Activated CD8-positive, alpha-beta T cell treated with anti-CD3 and anti-CD28 coated beads for 36 hours (primary cell): ENCODE measurements at regions not wholly inside any gene's neighbourhood (a gene's known extent, or its start where the extent isn't known, plus 50 kb on each side); places are given as distances from the start of the nearest gene placed in this dataset.

ENCODE experiments used
- ATAC-seq: fragments of 200-7000 bp; cut with Tn5 transposase; one replicate; pipeline ENCODE4 v1.10.0; 2021; ENCODE audit warnings: mild to moderate bottlenecking, moderate library complexity
- CTCF ChIA-PET: fragments of 350-600 bp; sonication (Branson Sonifier 250); formaldehyde crosslinking; loops from one replicate; lab custom pipeline; 2021; ENCODE audit warnings: antibody characterized with exemption; lab: Charles Lee
- POLR2A ChIA-PET: fragments of 350-600 bp; sonication (Branson Sonifier 250); formaldehyde crosslinking; loops from one replicate; lab custom pipeline; 2021; ENCODE audit warnings: antibody characterized with exemption; lab: Charles Lee
- DNase-seq: peaks from one replicate; pipeline ENCODE4 v3.0.0-alpha.2; 2020
- H3K27ac Mint-ChIP-seq: one replicate; pipeline ENCODE4 v1.8.0; 2021; ENCODE audit warnings: mild to moderate bottlenecking, mixed read lengths
- H3K27me3 Mint-ChIP-seq: one replicate; pipeline ENCODE4 v1.8.0; 2021; ENCODE audit warnings: mixed read lengths
- H3K36me3 Mint-ChIP-seq: one replicate; pipeline ENCODE4 v1.8.0; 2021; ENCODE audit warnings: low read depth, mixed read lengths
- H3K4me1 Mint-ChIP-seq: one replicate; pipeline ENCODE4 v1.8.0; 2021; ENCODE audit warnings: low read depth, mixed read lengths
- H3K4me3 Mint-ChIP-seq: one replicate; pipeline ENCODE4 v1.8.0; 2021; ENCODE audit warnings: mild to moderate bottlenecking, moderate library complexity, mixed read lengths
- H3K9me3 Mint-ChIP-seq: one replicate; pipeline ENCODE4 v1.8.0; 2021; ENCODE audit warnings: mixed read lengths
- intact Hi-C: fragments of 100-400 bp; cut with micrococcal nuclease; formaldehyde crosslinking; loops from one replicate; pipeline ENCODE4 v1.10.0; 2022
- TF ChIP-seq, protein P1 (sequence below): fragments of 200-600 bp; IDR thresholded peaks from one replicate; pipeline ENCODE4 v1.8.0; 2022; ENCODE audit warnings: antibody characterized with exemption, mild to moderate bottlenecking

DNA sequence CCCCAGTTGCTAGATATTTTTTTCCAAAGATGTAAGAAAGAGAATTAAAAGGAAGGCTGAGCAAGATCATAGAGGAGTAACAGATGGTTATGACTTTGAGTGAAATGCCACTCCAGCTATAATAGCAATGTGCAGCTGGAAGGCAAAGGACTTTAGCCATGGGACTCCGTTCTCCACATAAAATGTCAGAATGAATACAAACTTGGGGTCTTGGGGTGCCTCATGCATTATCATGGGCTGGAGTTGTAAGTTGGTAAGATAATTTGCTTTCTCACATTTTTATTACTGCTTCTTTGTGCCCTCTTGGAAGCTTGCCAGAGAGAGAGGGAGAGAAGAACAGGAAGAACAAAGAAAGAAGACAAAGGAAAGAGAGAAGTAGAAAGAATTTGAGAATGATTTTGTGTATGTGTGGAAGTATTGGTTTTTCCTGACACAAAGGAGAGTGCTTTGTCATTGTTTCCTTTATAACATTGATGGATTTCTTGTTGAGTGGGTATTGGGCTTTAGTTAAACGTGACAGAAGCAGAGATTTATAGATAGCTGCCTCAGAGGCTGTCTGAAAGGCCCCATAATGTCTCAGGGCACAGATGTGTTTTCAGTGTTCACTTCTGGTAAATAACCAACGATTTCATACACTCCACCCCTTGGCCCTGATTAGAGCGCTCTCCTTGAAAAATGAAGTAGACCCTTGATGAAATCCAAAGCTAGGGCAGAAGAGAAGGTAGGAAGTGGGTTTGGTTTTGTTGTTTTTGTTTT is 715.3 kb downstream of the NR2F2 start:
- Mint-ChIP-seq H3K36me3 (no peaks in the 10 kb centered on the region), H3K4me3 (no peak overlapping the region), H3K27ac (no peak overlapping the region), H3K9me3 (no peaks in the 10 kb centered on the region), H3K4me1 (no peaks in the 10 kb centered on the region), H3K27me3 (no peaks in the 10 kb centered on the region)
- TF ChIP-seq, protein P1, sequence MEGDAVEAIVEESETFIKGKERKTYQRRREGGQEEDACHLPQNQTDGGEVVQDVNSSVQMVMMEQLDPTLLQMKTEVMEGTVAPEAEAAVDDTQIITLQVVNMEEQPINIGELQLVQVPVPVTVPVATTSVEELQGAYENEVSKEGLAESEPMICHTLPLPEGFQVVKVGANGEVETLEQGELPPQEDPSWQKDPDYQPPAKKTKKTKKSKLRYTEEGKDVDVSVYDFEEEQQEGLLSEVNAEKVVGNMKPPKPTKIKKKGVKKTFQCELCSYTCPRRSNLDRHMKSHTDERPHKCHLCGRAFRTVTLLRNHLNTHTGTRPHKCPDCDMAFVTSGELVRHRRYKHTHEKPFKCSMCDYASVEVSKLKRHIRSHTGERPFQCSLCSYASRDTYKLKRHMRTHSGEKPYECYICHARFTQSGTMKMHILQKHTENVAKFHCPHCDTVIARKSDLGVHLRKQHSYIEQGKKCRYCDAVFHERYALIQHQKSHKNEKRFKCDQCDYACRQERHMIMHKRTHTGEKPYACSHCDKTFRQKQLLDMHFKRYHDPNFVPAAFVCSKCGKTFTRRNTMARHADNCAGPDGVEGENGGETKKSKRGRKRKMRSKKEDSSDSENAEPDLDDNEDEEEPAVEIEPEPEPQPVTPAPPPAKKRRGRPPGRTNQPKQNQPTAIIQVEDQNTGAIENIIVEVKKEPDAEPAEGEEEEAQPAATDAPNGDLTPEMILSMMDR, result no peak
- no peak for DNase-seq
- intact Hi-C loops, result no loop called here
- CTCF ChIA-PET, result no interaction called here
- POLR2A ChIA-PET, result no interaction called here
- ATAC-seq, result no peak

DNA sequence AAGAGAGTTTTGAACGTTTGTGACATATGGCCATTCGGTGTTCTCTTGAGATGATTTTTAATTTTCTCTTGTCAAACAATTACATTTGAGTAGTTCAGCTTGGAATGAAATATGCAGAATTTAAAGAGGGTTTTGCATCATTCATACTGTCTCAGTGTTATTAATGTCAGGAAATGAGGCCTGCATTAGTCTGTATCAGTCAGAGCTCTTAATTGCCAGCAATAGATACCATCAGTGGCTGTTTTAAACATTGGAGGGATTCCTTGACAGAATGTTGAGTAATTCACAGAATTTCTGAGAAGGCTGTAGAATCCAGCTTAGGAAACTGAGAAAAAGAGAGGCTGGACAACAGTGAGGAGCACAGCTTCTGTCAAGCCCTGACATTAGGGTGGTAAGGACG is 722.0 kb downstream of the NR2F2 start:
- ChIA-PET CTCF (no interaction called here), POLR2A (no interaction called here)
- ATAC-seq, result no peak
- Mint-ChIP-seq H3K27ac (no peak overlapping the region), H3K9me3 (no peaks in the 10 kb centered on the region), H3K36me3 (no peaks in the 10 kb centered on the region), H3K4me1 (no peaks in the 10 kb centered on the region), H3K27me3 (no peaks in the 10 kb centered on the region), H3K4me3 (no peak overlapping the region)
- intact Hi-C loops, result no loop called here
- TF ChIP-seq, protein P1, result no peak
- no peak for DNase-seq

DNA sequence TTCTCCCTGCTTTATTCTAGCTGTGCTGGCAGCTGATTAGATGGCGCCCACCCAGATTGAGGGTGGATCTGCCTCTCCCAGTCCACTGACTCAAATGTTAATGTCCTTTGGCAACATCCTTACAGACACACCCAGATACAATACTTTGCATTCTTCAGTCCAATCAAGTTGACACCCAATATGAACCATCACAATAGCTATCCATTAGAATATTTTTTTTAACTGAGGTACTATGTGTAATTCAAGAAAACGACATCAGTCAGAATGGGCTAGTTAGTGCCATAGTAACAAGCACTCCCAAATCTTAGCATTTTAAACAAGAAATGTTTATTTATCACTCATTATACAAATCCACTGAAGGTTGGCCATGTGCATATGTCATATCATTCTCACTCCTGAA is 723.1 kb downstream of the NR2F2 start:
- ChIA-PET POLR2A (no interaction called here), CTCF (no interaction called here)
- intact Hi-C loops, result no loop called here
- no peak for DNase-seq
- Mint-ChIP-seq H3K4me1 (no peaks in the 10 kb centered on the region), H3K9me3 (no peaks in the 10 kb centered on the region), H3K27me3 (no peaks in the 10 kb centered on the region), H3K36me3 (no peaks in the 10 kb centered on the region), H3K27ac (no peak overlapping the region), H3K4me3 (no peak overlapping the region)
- no peak for ATAC-seq
- TF ChIP-seq, protein P1, result no peak

DNA sequence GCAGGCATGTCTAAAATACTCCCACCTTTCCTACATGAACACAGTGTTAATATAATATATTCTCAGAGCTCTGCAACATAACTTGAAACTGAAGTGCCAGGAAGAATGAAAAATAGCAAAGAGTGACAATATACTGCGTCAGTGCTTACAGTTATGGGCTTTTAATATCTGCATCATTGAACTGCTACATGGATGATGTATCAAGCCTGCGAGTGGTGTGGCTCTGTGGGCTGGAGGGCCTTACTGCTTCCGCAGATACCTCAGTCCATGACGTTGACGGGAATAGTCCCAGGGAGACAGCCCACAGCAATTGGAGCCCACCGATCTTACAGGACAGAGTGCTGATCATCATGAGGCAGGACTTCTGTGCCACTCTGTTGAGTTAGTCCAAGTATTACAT is 727.0 kb downstream of the NR2F2 start:
- no peaks in the 10 kb centered on the region for H3K4me1 Mint-ChIP-seq
- no peak overlapping the region for H3K27ac Mint-ChIP-seq
- intact Hi-C loops, result no loop called here
- ChIA-PET POLR2A (no interaction called here), CTCF (no interaction called here)
- TF ChIP-seq, protein P1, result no peak
- no peak for ATAC-seq
- no peak overlapping the region for H3K4me3 Mint-ChIP-seq
- no peaks in the 10 kb centered on the region for H3K36me3 Mint-ChIP-seq
- no peak for DNase-seq
- H3K27me3 Mint-ChIP-seq, result no peaks in the 10 kb centered on the region
- H3K9me3 Mint-ChIP-seq, result no peaks in the 10 kb centered on the region

DNA sequence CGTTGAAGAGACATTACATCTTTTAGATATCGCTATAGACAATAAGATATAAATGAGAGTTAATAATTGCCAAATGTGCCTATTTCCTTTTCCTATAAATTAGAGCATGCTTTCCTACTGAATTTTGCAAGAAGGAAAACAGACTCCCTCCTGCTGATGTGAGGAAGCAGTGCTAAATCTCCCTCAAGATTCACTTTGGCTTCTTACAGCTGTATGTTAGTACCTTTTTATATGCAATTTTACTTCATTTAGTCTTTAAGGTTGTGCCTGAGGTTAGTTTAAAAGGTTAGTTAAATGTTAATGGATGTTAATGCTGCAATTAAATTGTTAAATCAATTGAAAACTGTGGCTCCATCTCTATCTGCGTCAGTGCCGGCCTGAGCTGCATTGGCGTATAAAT is 728.8 kb downstream of the NR2F2 start:
- ATAC-seq, result no peak
- no peaks in the 10 kb centered on the region for H3K9me3 Mint-ChIP-seq
- no peak overlapping the region for H3K4me3 Mint-ChIP-seq

More for the DNA sequence above, 728.8 kb downstream of the NR2F2 start:
- intact Hi-C loops, result no loop called here
- H3K36me3 Mint-ChIP-seq, result no peaks in the 10 kb centered on the region
- TF ChIP-seq, protein P1, result no peak
- DNase-seq, result no peak
- H3K4me1 Mint-ChIP-seq, result no peaks in the 10 kb centered on the region
- H3K27ac Mint-ChIP-seq, result no peak overlapping the region
- POLR2A ChIA-PET, result no interaction called here
- CTCF ChIA-PET, result no interaction called here
- H3K27me3 Mint-ChIP-seq, result no peaks in the 10 kb centered on the region
